ENCODE measurements at regions not wholly inside any gene's neighbourhood (a gene's known extent, or its start where the extent isn't known, plus 50 kb on each side); places are given as distances from the start of the nearest gene placed in this dataset.

DNA sequence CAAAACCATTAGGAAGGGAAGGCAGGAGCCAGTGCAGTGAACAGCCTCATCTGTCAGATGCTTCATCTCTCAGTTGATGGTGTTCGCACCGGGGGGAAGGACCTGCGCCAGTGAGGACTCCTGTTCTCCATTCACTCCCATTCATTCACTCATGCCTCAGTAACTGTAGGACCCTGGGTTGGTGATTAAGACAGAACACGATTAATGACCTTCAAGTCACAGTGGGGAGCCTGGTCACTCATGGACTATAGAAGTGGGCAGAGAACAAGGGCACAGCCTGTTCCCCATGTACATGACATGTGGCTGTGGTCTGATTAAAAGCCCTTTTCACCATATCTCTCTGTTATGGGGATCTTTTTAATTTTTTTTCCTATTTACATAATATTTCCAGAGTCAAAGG, 113.3 kb downstream of the RPS12 start:
- no peak for TF ChIP-seq CTCF (IDR thresholded peaks at IDR 0.05; ENCODE audit: low read length)
- TF ChIP-seq EZH2 (IDR thresholded peaks at IDR 0.05; ENCODE audit: borderline replicate concordance, low read length), result no peak

All from OCI-LY1 (cell line).